WERI-Rb-1 (cell line): ENCODE measurements at regions not wholly inside any gene's neighbourhood (a gene's known extent, or its start where the extent isn't known, plus 50 kb on each side); places are given as distances from the start of the nearest gene placed in this dataset.

Source experiments
- DNase-seq: peaks from one replicate; pipeline ENCODE4 v3.0.0-alpha.2; 2020
- H3K27ac ChIP-seq: fragments of 250-450 bp; sonication (Bioruptor Pico); 2 replicates; pipeline ENCODE4 v1.5.1; 2020; ENCODE audit warnings: mild to moderate bottlenecking, moderate library complexity
- H3K27me3 ChIP-seq: fragments of 250-450 bp; sonication (Bioruptor Pico); 2 replicates; pipeline ENCODE4 v1.5.1; 2021; ENCODE audit warnings: mild to moderate bottlenecking, low read depth, moderate library complexity; ENCODE audit not compliant: insufficient read depth, severe bottlenecking
- H3K36me3 ChIP-seq: fragments of 250-450 bp; sonication (Bioruptor Pico); 2 replicates; pipeline ENCODE4 v1.5.1; 2020; ENCODE audit warnings: mild to moderate bottlenecking, moderate library complexity
- H3K4me3 ChIP-seq: 2 replicates; pipeline ENCODE4 v1.5.1; 2011; ENCODE audit warnings: low read depth, mild to moderate bottlenecking, control low read depth, low read length
- H3K9me3 ChIP-seq: fragments of 250-450 bp; sonication (Bioruptor Pico); 2 replicates; pipeline ENCODE4 v1.5.1; 2021; ENCODE audit warnings: mild to moderate bottlenecking, moderate library complexity; ENCODE audit not compliant: severe bottlenecking
- TF ChIP-seq, protein P1 (sequence below): IDR thresholded peaks from 2 replicates; pipeline ENCODE4 v1.5.1; 2011; ENCODE audit warnings: low read depth, mild to moderate bottlenecking, control low read depth, inconsistent platforms, low read length

DNA sequence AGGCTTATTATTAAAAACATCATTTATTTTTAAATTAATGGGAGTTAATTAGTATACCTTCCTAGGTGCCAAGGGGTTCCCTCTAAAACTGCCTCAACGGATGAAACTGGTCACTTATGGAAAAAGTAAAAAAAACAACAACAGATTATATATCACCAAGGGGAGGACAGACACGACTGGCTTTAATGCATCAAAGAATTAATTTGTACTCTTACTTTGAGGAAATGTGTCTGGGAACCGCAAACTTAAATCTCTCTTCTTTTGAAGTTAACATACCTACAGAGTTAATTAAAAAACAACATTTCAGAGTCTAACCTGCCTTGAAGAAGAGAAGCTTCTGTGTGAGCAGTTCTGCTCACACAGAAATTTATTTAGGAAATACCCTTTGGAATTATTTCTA is 354.6 kb downstream of the LRRC70 start:
- Histone ChIP-seq H3K4me3 (no peak overlapping the region), H3K36me3 (no peaks in the 10 kb centered on the region), H3K27me3 (no peaks in the 10 kb centered on the region), H3K27ac (no peak overlapping the region), H3K9me3 (no peaks in the 10 kb centered on the region)
- DNase-seq: no peak
- TF ChIP-seq, protein P1, sequence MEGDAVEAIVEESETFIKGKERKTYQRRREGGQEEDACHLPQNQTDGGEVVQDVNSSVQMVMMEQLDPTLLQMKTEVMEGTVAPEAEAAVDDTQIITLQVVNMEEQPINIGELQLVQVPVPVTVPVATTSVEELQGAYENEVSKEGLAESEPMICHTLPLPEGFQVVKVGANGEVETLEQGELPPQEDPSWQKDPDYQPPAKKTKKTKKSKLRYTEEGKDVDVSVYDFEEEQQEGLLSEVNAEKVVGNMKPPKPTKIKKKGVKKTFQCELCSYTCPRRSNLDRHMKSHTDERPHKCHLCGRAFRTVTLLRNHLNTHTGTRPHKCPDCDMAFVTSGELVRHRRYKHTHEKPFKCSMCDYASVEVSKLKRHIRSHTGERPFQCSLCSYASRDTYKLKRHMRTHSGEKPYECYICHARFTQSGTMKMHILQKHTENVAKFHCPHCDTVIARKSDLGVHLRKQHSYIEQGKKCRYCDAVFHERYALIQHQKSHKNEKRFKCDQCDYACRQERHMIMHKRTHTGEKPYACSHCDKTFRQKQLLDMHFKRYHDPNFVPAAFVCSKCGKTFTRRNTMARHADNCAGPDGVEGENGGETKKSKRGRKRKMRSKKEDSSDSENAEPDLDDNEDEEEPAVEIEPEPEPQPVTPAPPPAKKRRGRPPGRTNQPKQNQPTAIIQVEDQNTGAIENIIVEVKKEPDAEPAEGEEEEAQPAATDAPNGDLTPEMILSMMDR: no peak

DNA sequence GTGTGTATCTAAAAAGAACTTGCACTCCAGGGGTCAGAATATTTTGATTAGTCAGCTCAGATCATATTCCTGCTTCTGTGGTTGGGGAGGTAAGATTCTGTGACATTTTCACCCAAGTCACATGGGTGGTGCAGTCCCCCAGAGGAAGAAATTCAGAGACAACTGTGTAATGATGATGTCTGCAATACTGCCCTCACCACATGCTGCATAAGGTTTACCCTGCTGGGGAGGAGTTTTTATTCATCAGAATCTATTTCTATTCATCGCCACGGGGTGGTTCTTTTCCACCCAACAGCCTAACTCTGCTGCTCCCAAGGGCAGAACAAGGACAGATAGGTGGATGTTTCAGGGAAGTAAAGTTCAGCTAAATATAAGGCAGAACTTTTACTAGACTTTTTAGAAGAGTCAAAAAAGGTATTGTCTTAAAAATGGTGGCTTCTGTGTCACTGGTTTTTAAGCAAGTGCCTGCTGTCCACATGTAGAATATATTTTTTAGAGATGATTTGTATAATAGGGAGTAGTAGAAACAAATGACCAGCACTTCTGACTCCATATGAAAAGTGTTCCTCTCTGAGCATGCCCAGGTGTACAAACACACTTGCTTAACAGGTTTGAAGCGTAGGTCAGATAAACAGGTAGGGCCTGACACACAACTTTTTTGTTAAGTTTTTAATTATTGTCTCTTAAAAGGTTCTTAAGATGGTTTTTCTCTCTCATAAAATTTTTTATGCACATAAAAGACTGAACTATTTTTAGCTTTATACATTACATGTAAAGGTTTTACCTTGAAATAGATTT is 352.7 kb downstream of the LRRC70 start:
- TF ChIP-seq, protein P1: no peak
- no peaks in the 10 kb centered on the region for H3K9me3 ChIP-seq
- no peak overlapping the region for H3K4me3 ChIP-seq
- H3K27me3 ChIP-seq: no peaks in the 10 kb centered on the region
- no peak overlapping the region for H3K27ac ChIP-seq
- no peaks in the 10 kb centered on the region for H3K36me3 ChIP-seq
- no peak for DNase-seq

DNA sequence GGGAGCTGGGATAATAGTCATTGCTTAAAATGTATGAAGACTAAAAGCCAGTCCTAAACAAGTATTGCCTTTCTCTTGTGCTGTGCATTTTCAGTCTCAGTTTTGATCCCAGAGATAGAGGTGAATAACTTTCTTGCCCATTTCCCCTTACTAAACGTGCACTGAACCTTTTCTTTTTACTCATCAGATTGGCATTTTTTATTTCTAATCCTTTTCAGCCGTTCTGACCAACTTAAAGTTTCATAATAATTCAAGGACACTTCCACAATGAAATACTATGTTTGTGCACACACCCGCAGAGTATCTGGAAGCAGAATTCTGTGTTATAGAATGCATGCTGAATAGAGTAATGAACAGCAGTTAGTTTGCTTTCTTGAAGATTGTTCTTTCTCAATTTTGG is 343.6 kb downstream of the LRRC70 start:
- no peaks in the 10 kb centered on the region for H3K27me3 ChIP-seq
- H3K9me3 ChIP-seq: no peaks in the 10 kb centered on the region
- DNase-seq: no peak
- no peak overlapping the region for H3K27ac ChIP-seq
- no peak overlapping the region for H3K4me3 ChIP-seq
- TF ChIP-seq, protein P1: no peak
- H3K36me3 ChIP-seq: no peaks in the 10 kb centered on the region

DNA sequence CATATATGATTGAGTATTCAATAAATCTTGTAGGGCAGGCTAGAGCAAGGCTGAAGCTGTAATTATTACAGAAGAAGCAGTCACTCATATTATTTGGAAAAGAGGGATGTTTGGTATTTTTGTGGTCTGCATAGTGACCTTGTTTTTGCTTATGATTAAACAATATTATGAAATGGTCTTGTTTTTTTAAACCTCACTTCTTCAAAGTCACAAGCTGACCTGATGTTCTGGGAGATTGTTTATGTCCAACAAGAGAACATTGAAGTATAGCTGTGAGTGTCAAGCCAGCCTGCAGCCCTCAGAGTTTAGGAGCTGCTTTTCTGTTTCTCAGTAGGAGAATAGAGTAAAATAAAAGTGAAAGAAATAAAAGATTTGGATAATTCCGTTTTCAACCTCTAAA is 342.2 kb downstream of the LRRC70 start:
- no peaks in the 10 kb centered on the region for H3K27me3 ChIP-seq
- DNase-seq: no peak
- TF ChIP-seq, protein P1: no peak
- H3K27ac ChIP-seq: no peak overlapping the region
- H3K36me3 ChIP-seq: no peaks in the 10 kb centered on the region
- H3K9me3 ChIP-seq: no peaks in the 10 kb centered on the region
- no peak overlapping the region for H3K4me3 ChIP-seq

DNA sequence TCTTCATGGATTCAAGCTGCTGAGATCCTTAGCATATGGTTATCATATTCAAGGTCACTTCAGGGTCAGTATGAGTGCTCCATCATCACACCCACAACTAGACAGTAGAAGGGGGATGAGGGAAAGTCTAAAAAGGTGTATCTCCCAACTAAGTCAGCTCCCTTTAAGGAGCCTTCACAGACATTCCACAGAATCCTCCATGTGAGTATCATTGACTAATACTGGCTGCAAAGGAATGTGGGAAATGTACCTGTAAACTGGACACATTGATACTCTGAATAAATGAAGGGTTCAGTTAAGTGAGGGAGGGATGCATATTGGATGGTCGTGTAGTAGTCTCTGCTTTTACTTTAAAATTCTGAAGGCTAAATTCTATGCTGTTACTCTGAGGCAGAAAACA is 330.7 kb downstream of the LRRC70 start:
- Histone ChIP-seq H3K4me3 (no peak overlapping the region), H3K9me3 (no peaks in the 10 kb centered on the region), H3K36me3 (no peaks in the 10 kb centered on the region), H3K27ac (no peak overlapping the region), H3K27me3 (no peaks in the 10 kb centered on the region)
- TF ChIP-seq, protein P1: no peak
- DNase-seq: no peak

DNA sequence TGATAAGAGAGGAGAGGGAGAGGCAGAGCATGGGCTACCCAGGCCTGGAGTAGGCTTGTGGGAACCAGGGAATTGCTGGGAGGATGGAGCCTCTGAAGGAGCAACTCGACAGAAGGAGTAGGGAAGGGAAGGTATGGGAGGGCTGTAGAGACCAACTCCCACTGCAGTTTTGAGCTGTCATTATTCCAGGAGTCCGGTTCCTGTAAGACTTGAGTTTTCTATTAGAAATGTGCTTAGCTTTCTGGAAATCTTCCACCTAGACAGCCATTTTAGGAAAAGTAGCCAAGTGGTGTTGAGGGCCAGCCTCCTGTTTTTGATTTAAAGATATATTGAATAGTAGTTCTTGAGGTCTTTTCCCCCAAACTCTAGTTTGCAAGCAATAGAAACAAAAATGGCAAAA is 323.5 kb downstream of the LRRC70 start:
- Histone ChIP-seq H3K27ac (no peak overlapping the region), H3K4me3 (no peak overlapping the region)
- TF ChIP-seq, protein P1: no peak

More for the DNA sequence above, 323.5 kb downstream of the LRRC70 start:
- Histone ChIP-seq H3K36me3 (no peaks in the 10 kb centered on the region), H3K9me3 (no peaks in the 10 kb centered on the region), H3K27me3 (no peaks in the 10 kb centered on the region)
- no peak for DNase-seq
